ENCODE measurements at regions not wholly inside any gene's neighbourhood (a gene's known extent, or its start where the extent isn't known, plus 50 kb on each side); places are given as distances from the start of the nearest gene placed in this dataset.

DNA sequence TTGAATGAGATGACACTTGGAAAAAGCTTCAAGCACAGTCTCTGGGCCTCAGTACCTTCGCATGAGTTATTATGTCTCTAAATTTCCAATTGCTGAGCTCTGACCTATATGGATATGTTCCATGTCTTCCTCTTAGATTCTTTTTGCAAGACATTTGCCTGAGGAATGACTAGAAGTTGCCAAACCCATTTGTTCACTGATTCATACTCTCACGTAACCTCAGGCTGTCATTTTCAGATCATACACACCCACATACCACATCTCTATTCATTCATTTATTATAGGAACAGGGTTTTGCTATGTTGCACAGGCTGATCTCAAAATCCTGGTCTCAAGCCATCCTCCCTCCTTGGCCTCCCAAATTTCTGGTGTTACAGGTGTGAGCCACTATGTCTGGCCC, 2137.1 kb upstream of the TENM3 start:
- Histone ChIP-seq H2BK12ac (ENCODE audit: low read length) (no peak overlapping the region), H3K27ac (replicated peaks; ENCODE audit: low read length) (no peak overlapping the region), H4K8ac (ENCODE audit: low read depth, low read length) (no peak overlapping the region), H3K9me3 (replicated peaks in 1 of 2; ENCODE audit: control insufficient read depth in 2 of 2, insufficient read depth in 1 of 2, low read depth in 1 of 2, low read length in 2 of 2) (no peaks in the 10 kb centered on the region), H2AK5ac (ENCODE audit: low read depth, low read length) (no peak overlapping the region), H2BK15ac (ENCODE audit: low read length) (no peak overlapping the region), H2BK120ac (ENCODE audit: low read depth, low read length) (no peak overlapping the region), H4K91ac (ENCODE audit: low read depth, low read length, poor library complexity) (no peak overlapping the region), H2BK5ac (ENCODE audit: low read length) (no peak overlapping the region), H3K27me3 (ENCODE audit: control insufficient read depth in 3 of 3, insufficient read depth in 3 of 3, low read depth in 1 of 3, low read length in 3 of 3) (peaks cover 0 to 11% (median 0%) of the 10 kb centered on the region in 3 experiments), H3K4ac (ENCODE audit: low read length) (no peak overlapping the region), H3K36me3 (replicated peaks in 1 of 2; ENCODE audit: control insufficient read depth in 2 of 2, insufficient read depth in 2 of 2, low read length in 2 of 2) (no peaks in the 10 kb centered on the region), H2AFZ (ENCODE audit: low read length) (no peak overlapping the region), H3K18ac (ENCODE audit: low read length) (no peak overlapping the region), H3K79me1 (ENCODE audit: low read depth, low read length) (no peaks in the 10 kb centered on the region), H3K4me2 (ENCODE audit: insufficient read depth, low read length, poor library complexity, severe bottlenecking) (no peak overlapping the region), H3K9ac (ENCODE audit: low read depth, low read length, poor library complexity) (no peak overlapping the region), H3K4me3 (ENCODE audit: low read length in 2 of 2) (no peak overlapping the region), H3K23ac (ENCODE audit: low read depth, low read length, poor library complexity) (no peak overlapping the region), H3K14ac (ENCODE audit: low read length) (no peak overlapping the region), H3K4me1 (ENCODE audit: control insufficient read depth in 2 of 2, insufficient read depth in 1 of 2, low read depth in 1 of 2, low read length in 2 of 2) (no peaks in the 10 kb centered on the region)
- no CpG with 5 or more reads among the region's 2 CpGs for WGBS, 2 donors (ENCODE audit: extremely low coverage in 2 of 2, insufficient read length in 2 of 2, insufficient replicate concordance in 1 of 2)
- DNase-seq (ENCODE audit: low spot score): no peak

DNA sequence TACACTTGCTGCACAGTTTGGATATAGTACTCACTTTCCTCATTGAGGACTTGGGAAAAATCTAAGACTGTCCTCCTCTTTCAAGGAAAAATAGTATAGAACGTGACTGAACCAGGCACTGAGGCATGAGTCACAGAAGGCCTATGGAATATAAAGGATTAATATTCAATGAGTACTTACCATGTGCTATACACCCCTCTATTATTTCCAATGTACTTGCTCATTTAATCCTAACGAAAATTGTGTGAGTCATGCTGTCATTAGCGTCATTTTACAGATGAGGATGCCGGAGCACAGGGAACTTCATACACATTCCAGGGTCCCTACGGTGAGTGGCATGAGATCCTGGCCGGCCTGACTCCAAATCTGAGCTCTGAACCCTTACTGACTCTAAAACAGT, 2136.2 kb upstream of the TENM3 start:
- Histone ChIP-seq H3K4me3 (ENCODE audit: low read length in 2 of 2) (no peak overlapping the region), H2BK5ac (ENCODE audit: low read length) (no peak overlapping the region), H2BK15ac (ENCODE audit: low read length) (no peak overlapping the region), H4K8ac (ENCODE audit: low read depth, low read length) (no peak overlapping the region), H4K91ac (ENCODE audit: low read depth, low read length, poor library complexity) (no peak overlapping the region), H3K23ac (ENCODE audit: low read depth, low read length, poor library complexity) (no peak overlapping the region), H3K9me3 (replicated peaks in 1 of 2; ENCODE audit: control insufficient read depth in 2 of 2, insufficient read depth in 1 of 2, low read depth in 1 of 2, low read length in 2 of 2) (no peaks in the 10 kb centered on the region), H3K18ac (ENCODE audit: low read length) (no peak overlapping the region), H2AK5ac (ENCODE audit: low read depth, low read length) (no peak overlapping the region), H3K9ac (ENCODE audit: low read depth, low read length, poor library complexity) (no peak overlapping the region), H2AFZ (ENCODE audit: low read length) (no peak overlapping the region), H3K27ac (replicated peaks; ENCODE audit: low read length) (no peak overlapping the region), H3K27me3 (ENCODE audit: control insufficient read depth in 3 of 3, insufficient read depth in 3 of 3, low read depth in 1 of 3, low read length in 3 of 3) (peaks cover 0 to 11% (median 0%) of the 10 kb centered on the region in 3 experiments), H3K4ac (ENCODE audit: low read length) (no peak overlapping the region), H3K4me1 (ENCODE audit: control insufficient read depth in 2 of 2, insufficient read depth in 1 of 2, low read depth in 1 of 2, low read length in 2 of 2) (no peaks in the 10 kb centered on the region), H3K14ac (ENCODE audit: low read length) (no peak overlapping the region), H3K36me3 (replicated peaks in 1 of 2; ENCODE audit: control insufficient read depth in 2 of 2, insufficient read depth in 2 of 2, low read length in 2 of 2) (no peaks in the 10 kb centered on the region), H2BK12ac (ENCODE audit: low read length) (no peak overlapping the region), H3K4me2 (ENCODE audit: insufficient read depth, low read length, poor library complexity, severe bottlenecking) (no peak overlapping the region), H2BK120ac (ENCODE audit: low read depth, low read length) (no peak overlapping the region), H3K79me1 (ENCODE audit: low read depth, low read length) (no peaks in the 10 kb centered on the region)
- DNase-seq (ENCODE audit: low spot score): no peak
- WGBS, 2 donors (ENCODE audit: extremely low coverage in 2 of 2, insufficient read length in 2 of 2, insufficient replicate concordance in 1 of 2): no CpG with 5 or more reads among the region's 6 CpGs

DNA sequence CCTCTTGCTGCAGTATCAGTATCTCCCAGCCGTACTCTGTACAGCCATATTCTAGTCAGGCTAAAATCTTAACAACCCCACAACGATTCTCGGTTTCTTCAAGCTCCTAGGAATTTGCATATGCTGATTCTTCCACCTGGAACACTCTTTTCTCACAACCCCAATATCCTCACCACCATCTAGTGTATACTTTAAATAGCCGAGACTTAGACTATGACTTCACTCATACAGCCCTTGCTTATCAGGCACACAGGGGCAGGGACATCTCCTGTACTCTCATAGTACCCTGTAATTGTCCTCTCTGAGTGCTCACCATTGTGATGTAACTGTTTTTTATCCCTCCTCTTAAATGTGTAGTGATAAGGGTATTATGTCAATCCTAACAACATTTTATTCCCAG, 2126.4 kb upstream of the TENM3 start:
- Histone ChIP-seq H3K23ac (ENCODE audit: low read depth, low read length, poor library complexity) (no peak overlapping the region), H3K79me1 (ENCODE audit: low read depth, low read length) (no peaks in the 10 kb centered on the region), H2BK5ac (ENCODE audit: low read length) (no peak overlapping the region)

DNA sequence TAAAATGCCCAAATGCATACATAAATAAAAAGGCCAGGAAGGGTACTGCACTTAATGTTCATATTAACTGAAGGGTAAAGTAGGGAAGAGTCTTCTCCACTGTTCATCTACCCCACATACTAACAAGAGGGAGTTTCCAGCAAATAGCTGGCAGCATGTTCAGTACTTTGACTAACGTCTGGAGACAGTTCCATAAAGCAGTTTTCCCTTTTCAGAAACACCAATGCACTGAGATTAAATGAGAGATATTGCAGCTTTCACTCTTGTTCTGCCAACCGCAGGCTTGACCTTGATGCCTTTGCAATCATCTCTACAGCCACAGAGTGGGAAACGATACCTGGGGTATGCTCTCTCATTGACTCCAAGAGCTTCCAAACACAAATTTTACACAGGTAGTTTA, 2123.1 kb upstream of the TENM3 start:
- Histone ChIP-seq H2BK5ac (ENCODE audit: low read length) (no peak overlapping the region), H3K14ac (ENCODE audit: low read length) (no peak overlapping the region), H3K18ac (ENCODE audit: low read length) (no peak overlapping the region), H2BK15ac (ENCODE audit: low read length) (no peak overlapping the region), H2BK12ac (ENCODE audit: low read length) (no peak overlapping the region), H2BK120ac (ENCODE audit: low read depth, low read length) (no peak overlapping the region), H2AK5ac (ENCODE audit: low read depth, low read length) (no peak overlapping the region), H3K9ac (ENCODE audit: low read depth, low read length, poor library complexity) (no peak overlapping the region), H3K79me1 (ENCODE audit: low read depth, low read length) (no peaks in the 10 kb centered on the region), H4K8ac (ENCODE audit: low read depth, low read length) (no peak overlapping the region), H3K4me1 (ENCODE audit: control insufficient read depth in 2 of 2, insufficient read depth in 1 of 2, low read depth in 1 of 2, low read length in 2 of 2) (no peaks in the 10 kb centered on the region), H3K4ac (ENCODE audit: low read length) (no peak overlapping the region), H3K27me3 (ENCODE audit: control insufficient read depth in 3 of 3, insufficient read depth in 3 of 3, low read depth in 1 of 3, low read length in 3 of 3) (no peaks in the 10 kb centered on the region), H3K9me3 (replicated peaks in 1 of 2; ENCODE audit: control insufficient read depth in 2 of 2, insufficient read depth in 1 of 2, low read depth in 1 of 2, low read length in 2 of 2) (no peaks in the 10 kb centered on the region), H3K23ac (ENCODE audit: low read depth, low read length, poor library complexity) (no peak overlapping the region), H3K27ac (replicated peaks; ENCODE audit: low read length) (no peak overlapping the region), H4K91ac (ENCODE audit: low read depth, low read length, poor library complexity) (no peak overlapping the region), H2AFZ (ENCODE audit: low read length) (no peak overlapping the region), H3K4me3 (ENCODE audit: low read length in 2 of 2) (no peak overlapping the region), H3K4me2 (ENCODE audit: insufficient read depth, low read length, poor library complexity, severe bottlenecking) (no peak overlapping the region), H3K36me3 (replicated peaks in 1 of 2; ENCODE audit: control insufficient read depth in 2 of 2, insufficient read depth in 2 of 2, low read length in 2 of 2) (no peaks in the 10 kb centered on the region)
- no peak for DNase-seq (ENCODE audit: low spot score)
- WGBS, 2 donors (ENCODE audit: extremely low coverage in 2 of 2, insufficient read length in 2 of 2, insufficient replicate concordance in 1 of 2): no CpG with 5 or more reads among the region's 3 CpGs

More for the DNA sequence above, 2126.4 kb upstream of the TENM3 start:
- H3K18ac ChIP-seq (ENCODE audit: low read length): no peak overlapping the region
- no peak overlapping the region for H3K4me2 ChIP-seq (ENCODE audit: insufficient read depth, low read length, poor library complexity, severe bottlenecking)
- no CpG with 5 or more reads among the region's 4 CpGs for WGBS, 2 donors (ENCODE audit: extremely low coverage in 2 of 2, insufficient read length in 2 of 2, insufficient replicate concordance in 1 of 2)
- H2AK5ac ChIP-seq (ENCODE audit: low read depth, low read length): no peak overlapping the region
- H3K4ac ChIP-seq (ENCODE audit: low read length): no peak overlapping the region
- no peaks in the 10 kb centered on the region for H3K4me1 ChIP-seq (ENCODE audit: control insufficient read depth in 2 of 2, insufficient read depth in 1 of 2, low read depth in 1 of 2, low read length in 2 of 2)
- no peak overlapping the region for H3K9ac ChIP-seq (ENCODE audit: low read depth, low read length, poor library complexity)
- H3K36me3 ChIP-seq (replicated peaks in 1 of 2; ENCODE audit: control insufficient read depth in 2 of 2, insufficient read depth in 2 of 2, low read length in 2 of 2): no peaks in the 10 kb centered on the region
- H2BK120ac ChIP-seq (ENCODE audit: low read depth, low read length): no peak overlapping the region
- H2BK15ac ChIP-seq (ENCODE audit: low read length): no peak overlapping the region
- H4K8ac ChIP-seq (ENCODE audit: low read depth, low read length): no peak overlapping the region
- no peak overlapping the region for H4K91ac ChIP-seq (ENCODE audit: low read depth, low read length, poor library complexity)
- H3K9me3 ChIP-seq (replicated peaks in 1 of 2; ENCODE audit: control insufficient read depth in 2 of 2, insufficient read depth in 1 of 2, low read depth in 1 of 2, low read length in 2 of 2): no peaks in the 10 kb centered on the region
- no peak overlapping the region for H2AFZ ChIP-seq (ENCODE audit: low read length)
- H3K4me3 ChIP-seq (ENCODE audit: low read length in 2 of 2): no peak overlapping the region
- no peak overlapping the region for H3K27ac ChIP-seq (replicated peaks; ENCODE audit: low read length)
- no peak overlapping the region for H2BK12ac ChIP-seq (ENCODE audit: low read length)
- H3K27me3 ChIP-seq (ENCODE audit: control insufficient read depth in 3 of 3, insufficient read depth in 3 of 3, low read depth in 1 of 3, low read length in 3 of 3): no peaks in the 10 kb centered on the region
- no peak overlapping the region for H3K14ac ChIP-seq (ENCODE audit: low read length)
- no peak for DNase-seq (ENCODE audit: low spot score)

Measured in neuronal stem cell (in vitro differentiated cells).